ENCODE measurements at regions not wholly inside any gene's neighbourhood (a gene's known extent, or its start where the extent isn't known, plus 50 kb on each side); places are given as distances from the start of the nearest gene placed in this dataset.

DNA sequence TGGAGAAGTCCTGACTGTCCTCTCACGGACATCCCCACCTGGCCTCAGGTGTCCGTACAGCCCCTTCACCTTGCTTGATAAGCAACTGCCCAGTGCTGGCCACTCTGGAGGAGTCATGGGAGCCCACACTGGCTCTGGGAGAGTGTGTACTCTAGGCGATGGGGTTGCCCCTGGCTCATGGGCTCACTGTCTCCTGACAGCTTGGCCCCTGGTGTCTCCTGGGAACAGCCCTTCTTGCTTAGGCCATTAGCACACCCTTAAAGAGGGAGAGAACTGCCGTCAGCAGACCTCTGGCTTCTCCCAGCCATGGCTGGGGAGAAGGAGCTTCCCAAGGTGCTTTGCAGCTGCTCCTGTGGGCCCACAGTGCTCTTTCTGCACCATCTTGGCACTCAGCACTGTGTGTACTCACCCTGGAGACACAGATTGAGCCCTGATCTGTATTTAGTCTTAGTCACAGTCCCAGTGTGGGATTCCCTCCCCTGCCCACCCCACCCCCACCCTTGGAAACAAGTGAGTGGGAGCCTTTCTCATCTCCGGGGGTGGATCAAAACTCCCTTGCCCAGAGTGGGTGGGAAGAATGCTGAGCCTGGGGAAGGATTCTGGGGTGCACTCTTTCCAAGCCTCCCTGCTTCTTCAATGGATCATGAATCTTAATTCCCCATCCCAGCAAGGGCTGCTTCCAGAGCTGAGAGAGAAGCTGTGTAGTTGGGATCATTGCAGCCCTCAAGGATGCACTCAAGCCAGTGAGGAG lies 83.5 kb upstream of the ADPGK start:
- H3K27me3 ChIP-seq = no peaks in the 10 kb centered on the region
- no peaks in the 10 kb centered on the region for H3K9me3 ChIP-seq
- no peaks in the 10 kb centered on the region for H3K4me1 ChIP-seq
- no peak overlapping the region for H3K27ac ChIP-seq
- intact Hi-C loops (cut with DNase I) = no loop called here
- H3K36me3 ChIP-seq = no peaks in the 10 kb centered on the region
- no peak overlapping the region for H3K4me3 ChIP-seq
- no peak for ATAC-seq
- DNase-seq = no peak
- TF ChIP-seq, protein P1, sequence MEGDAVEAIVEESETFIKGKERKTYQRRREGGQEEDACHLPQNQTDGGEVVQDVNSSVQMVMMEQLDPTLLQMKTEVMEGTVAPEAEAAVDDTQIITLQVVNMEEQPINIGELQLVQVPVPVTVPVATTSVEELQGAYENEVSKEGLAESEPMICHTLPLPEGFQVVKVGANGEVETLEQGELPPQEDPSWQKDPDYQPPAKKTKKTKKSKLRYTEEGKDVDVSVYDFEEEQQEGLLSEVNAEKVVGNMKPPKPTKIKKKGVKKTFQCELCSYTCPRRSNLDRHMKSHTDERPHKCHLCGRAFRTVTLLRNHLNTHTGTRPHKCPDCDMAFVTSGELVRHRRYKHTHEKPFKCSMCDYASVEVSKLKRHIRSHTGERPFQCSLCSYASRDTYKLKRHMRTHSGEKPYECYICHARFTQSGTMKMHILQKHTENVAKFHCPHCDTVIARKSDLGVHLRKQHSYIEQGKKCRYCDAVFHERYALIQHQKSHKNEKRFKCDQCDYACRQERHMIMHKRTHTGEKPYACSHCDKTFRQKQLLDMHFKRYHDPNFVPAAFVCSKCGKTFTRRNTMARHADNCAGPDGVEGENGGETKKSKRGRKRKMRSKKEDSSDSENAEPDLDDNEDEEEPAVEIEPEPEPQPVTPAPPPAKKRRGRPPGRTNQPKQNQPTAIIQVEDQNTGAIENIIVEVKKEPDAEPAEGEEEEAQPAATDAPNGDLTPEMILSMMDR (IDR thresholded peaks at IDR 0.05) = no peak

DNA sequence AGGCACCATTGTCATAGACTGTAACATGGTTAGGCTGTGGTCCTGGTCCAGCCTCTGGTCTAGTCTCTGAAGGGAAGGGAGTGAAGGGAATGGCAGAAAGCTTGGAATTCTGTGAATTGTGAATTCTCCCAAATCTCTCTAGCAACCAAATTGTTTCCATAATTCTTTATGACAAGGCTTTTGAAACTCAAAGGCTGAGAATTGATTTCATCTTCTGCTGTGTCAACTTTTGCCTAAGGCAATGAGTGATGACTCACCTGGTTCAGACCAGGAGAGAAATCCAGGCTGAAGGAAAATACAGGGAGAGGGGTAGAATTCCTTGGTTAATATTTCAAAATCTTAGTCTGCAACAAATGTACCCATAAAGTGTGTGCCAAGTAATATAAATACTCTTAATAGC lies 82.6 kb upstream of the ADPGK start:
- Histone ChIP-seq H3K9me3 (no peaks in the 10 kb centered on the region), H3K4me3 (no peak overlapping the region), H3K27ac (no peak overlapping the region), H3K27me3 (no peaks in the 10 kb centered on the region), H3K4me1 (no peaks in the 10 kb centered on the region), H3K36me3 (no peaks in the 10 kb centered on the region)
- ATAC-seq (no peak), DNase-seq (no peak)
- intact Hi-C loops (cut with DNase I) = no loop called here
- TF ChIP-seq, protein P1 (IDR thresholded peaks at IDR 0.05) = no peak

DNA sequence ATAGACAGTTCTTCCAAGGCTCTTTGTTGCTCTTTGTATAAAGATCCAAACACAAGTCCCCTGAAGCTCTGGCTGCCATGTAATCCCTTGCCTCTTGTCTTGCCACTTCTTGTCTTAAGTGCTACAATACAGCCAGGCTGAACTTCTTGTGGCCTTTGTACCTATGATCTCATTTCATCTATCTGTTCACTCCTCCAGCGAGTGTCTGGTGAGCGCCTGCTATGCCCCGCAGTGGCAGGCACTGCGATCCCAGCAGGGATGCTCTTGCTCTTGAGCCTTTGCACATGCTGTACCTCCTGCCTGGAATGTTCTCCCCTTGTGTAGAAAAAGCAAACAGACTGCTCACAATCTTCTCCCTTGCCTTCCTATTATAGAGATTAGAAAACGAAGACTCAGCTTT lies 81.9 kb upstream of the ADPGK start:
- no peaks in the 10 kb centered on the region for H3K36me3 ChIP-seq
- H3K4me3 ChIP-seq = no peak overlapping the region
- H3K27ac ChIP-seq = no peak overlapping the region
- no peaks in the 10 kb centered on the region for H3K9me3 ChIP-seq
- intact Hi-C loops (cut with DNase I) = no loop called here
- H3K4me1 ChIP-seq = no peaks in the 10 kb centered on the region
- no peaks in the 10 kb centered on the region for H3K27me3 ChIP-seq
- DNase-seq (no peak), ATAC-seq (no peak)
- TF ChIP-seq, protein P1 (IDR thresholded peaks at IDR 0.05) = no peak

DNA sequence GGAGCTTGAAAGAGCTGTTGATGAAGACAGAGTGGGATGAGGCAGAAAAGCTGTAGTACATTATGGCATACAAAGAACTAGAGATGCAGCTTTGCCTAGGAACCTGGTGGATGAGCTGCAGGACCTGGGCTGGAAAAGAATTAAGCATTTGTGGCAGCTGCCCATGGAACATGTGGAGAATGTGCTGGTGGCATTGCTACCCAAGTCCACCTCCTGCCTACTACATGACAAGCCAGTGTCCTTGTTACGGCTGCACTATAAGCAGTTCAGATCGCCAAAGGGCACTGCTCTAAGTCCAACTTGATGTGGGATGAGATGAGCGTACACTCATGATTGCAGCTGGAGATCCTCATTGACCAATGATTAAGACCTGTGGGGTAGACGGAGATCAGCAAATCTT lies 81.1 kb upstream of the ADPGK start:
- Histone ChIP-seq H3K27me3 (no peaks in the 10 kb centered on the region), H3K27ac (no peak overlapping the region), H3K4me1 (no peaks in the 10 kb centered on the region), H3K4me3 (no peak overlapping the region), H3K36me3 (no peaks in the 10 kb centered on the region), H3K9me3 (no peaks in the 10 kb centered on the region)
- no peak for DNase-seq
- intact Hi-C loops (cut with DNase I) = no loop called here
- no peak for ATAC-seq
- TF ChIP-seq, protein P1 (IDR thresholded peaks at IDR 0.05) = no peak

DNA sequence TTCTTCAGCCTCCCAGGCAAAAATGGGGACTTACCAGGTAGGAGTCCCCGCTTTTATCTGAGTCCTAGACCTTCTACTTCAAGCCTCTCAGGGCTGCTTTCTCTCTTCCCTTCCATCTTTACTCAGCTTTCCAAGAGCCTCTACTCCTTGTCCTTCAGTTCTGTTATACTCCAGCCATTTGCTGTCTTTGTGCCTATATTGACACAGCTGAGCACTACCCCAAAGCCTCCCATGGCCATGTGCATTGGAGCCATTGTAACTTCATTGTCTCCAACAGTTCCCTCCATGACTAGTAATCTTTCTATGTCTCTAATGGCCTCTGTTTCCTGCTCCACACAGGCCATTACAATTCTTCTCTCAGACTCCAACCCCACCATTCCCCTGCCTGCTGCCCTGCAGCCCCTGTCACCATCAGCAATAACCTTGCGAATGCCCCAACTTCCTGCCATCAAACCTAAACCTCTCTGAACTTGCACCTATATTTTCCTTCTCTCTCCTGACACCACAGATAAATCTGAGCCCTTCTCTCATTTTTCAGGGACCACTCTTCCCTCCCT lies 77.9 kb upstream of the ADPGK start:
- no peaks in the 10 kb centered on the region for H3K9me3 ChIP-seq
- H3K4me1 ChIP-seq = no peaks in the 10 kb centered on the region
- ATAC-seq = no peak
- intact Hi-C loops (cut with DNase I) = no loop called here
- no peak for DNase-seq
- H3K4me3 ChIP-seq = no peak overlapping the region
- TF ChIP-seq, protein P1 (IDR thresholded peaks at IDR 0.05) = no peak
- no peaks in the 10 kb centered on the region for H3K27me3 ChIP-seq
- H3K36me3 ChIP-seq = no peaks in the 10 kb centered on the region
- no peak overlapping the region for H3K27ac ChIP-seq
